HepG2 (cell line): ENCODE measurements at regions not wholly inside any gene's neighbourhood (a gene's known extent, or its start where the extent isn't known, plus 50 kb on each side); places are given as distances from the start of the nearest gene placed in this dataset.

ENCODE experiments used
- CEBPB ChIP-seq: IDR thresholded peaks from 2 replicates; pipeline ENCODE4 v1.6.1; 2011; ENCODE audit warnings: low read depth, low read length, improper control_type of control experiment, borderline replicate concordance
- CSRNP2 ChIP-seq: sonication (generic); formaldehyde crosslinking; conservative IDR thresholded peaks from 2 replicates; pipeline ENCODE4 v1.8.0; 2022; ENCODE audit warnings: low read depth, missing genetic modification reagents
- DMAP1 ChIP-seq: IDR thresholded peaks from 2 replicates; pipeline ENCODE4 v1.6.1; 2016
- HDAC6 ChIP-seq: fragments of 200-600 bp; sonication (generic); IDR thresholded peaks from 2 replicates; pipeline ENCODE4 v1.7.0; 2017; ENCODE audit warnings: mild to moderate bottlenecking, antibody characterized with exemption, low read length, low read depth
- IKZF4 ChIP-seq: sonication (generic); formaldehyde crosslinking; IDR thresholded peaks from 2 replicates; pipeline ENCODE4 v1.5.1; 2020; ENCODE audit warnings: borderline replicate concordance, mild to moderate bottlenecking, low read depth, missing genetic modification reagents; ENCODE audit errors: not compliant biosample characterization
- NFKB2 ChIP-seq: sonication (generic); formaldehyde crosslinking; IDR thresholded peaks from 2 replicates; pipeline ENCODE4 v1.4.0; 2020; ENCODE audit warnings: missing genetic modification reagents, borderline replicate concordance
- PHF20 ChIP-seq: sonication (generic); formaldehyde crosslinking; IDR thresholded peaks from 2 replicates; pipeline ENCODE4 v1.5.0; 2020; ENCODE audit warnings: mild to moderate bottlenecking, missing genetic modification reagents
- PRPF4 ChIP-seq: fragments of 200-400 bp; formaldehyde crosslinking; IDR thresholded peaks from 2 replicates; pipeline ENCODE4 v1.6.1; 2016; ENCODE audit warnings: low read length, low read depth; ENCODE audit not compliant: poor library complexity, severe bottlenecking
- RORA ChIP-seq: sonication (generic); formaldehyde crosslinking; IDR thresholded peaks from 2 replicates; pipeline ENCODE4 v1.5.0; 2020; ENCODE audit warnings: mild to moderate bottlenecking, missing genetic modification reagents, moderate library complexity
- SRSF9 ChIP-seq: fragments of 200-400 bp; formaldehyde crosslinking; IDR thresholded peaks from 2 replicates; pipeline ENCODE4 v1.6.1; 2018; ENCODE audit warnings: borderline replicate concordance, mild to moderate bottlenecking, low read depth, low read length; ENCODE audit not compliant: insufficient read depth, poor library complexity, severe bottlenecking
- ZNF12 ChIP-seq: sonication (generic); formaldehyde crosslinking; IDR thresholded peaks from 2 replicates; pipeline ENCODE4 v1.5.0; 2020; ENCODE audit warnings: missing genetic modification reagents
- ZNF180 ChIP-seq: sonication (generic); formaldehyde crosslinking; IDR thresholded peaks from 2 replicates; pipeline ENCODE4 v1.4.0; 2020; ENCODE audit warnings: low read depth, missing genetic modification reagents, borderline replicate concordance
- ZNF275 ChIP-seq: sonication (generic); formaldehyde crosslinking; IDR thresholded peaks from 2 replicates; pipeline ENCODE4 v1.8.0; 2022; ENCODE audit warnings: missing genetic modification reagents, mild to moderate bottlenecking, inconsistent platforms, borderline replicate concordance
- ZNF503 ChIP-seq: sonication (generic); formaldehyde crosslinking; IDR thresholded peaks from 2 replicates; pipeline ENCODE4 v1.4.0; 2020; ENCODE audit warnings: missing genetic modification reagents
- ZNF747 ChIP-seq: sonication (generic); formaldehyde crosslinking; IDR thresholded peaks from 2 replicates; pipeline ENCODE4 v1.8.1; 2023; ENCODE audit warnings: missing genetic modification reagents, mild to moderate bottlenecking, borderline replicate concordance
- ZNF83 ChIP-seq: sonication (generic); formaldehyde crosslinking; IDR thresholded peaks from 2 replicates; pipeline ENCODE4 v1.4.0; 2020; ENCODE audit warnings: missing genetic modification reagents, mild to moderate bottlenecking, borderline replicate concordance
- TF ChIP-seq, protein P1 (sequence below): sonication (generic); formaldehyde crosslinking; IDR thresholded peaks from 2 replicates; pipeline ENCODE4 v1.8.0; 2022; ENCODE audit warnings: mild to moderate bottlenecking, missing genetic modification reagents, moderate library complexity
- TF ChIP-seq, protein P2 (sequence below): IDR thresholded peaks from 2 replicates; pipeline ENCODE4 v1.6.1; 2016; ENCODE audit warnings: low read depth, borderline replicate concordance
- TF ChIP-seq, protein P3 (sequence below): sonication (generic); formaldehyde crosslinking; IDR thresholded peaks from 2 replicates; pipeline ENCODE4 v1.4.0; 2020; ENCODE audit warnings: missing genetic modification reagents
- TF ChIP-seq, protein P4 (sequence below): IDR thresholded peaks from 2 replicates; pipeline ENCODE4 v1.6.1; 2016; ENCODE audit warnings: missing compliant biosample characterization, missing genetic modification reagents, borderline replicate concordance

GRCh38 chr4:3836756-3837601 lies 70.8 kb downstream of the ADRA2C start (continued):
- TF ChIP-seq ZNF503 (CRISPR knock-in tag) = peak; percentile 96
- no peak for TF ChIP-seq HDAC6
- peak; percentile 98 for TF ChIP-seq ZNF275 (CRISPR knock-in tag)
- TF ChIP-seq, protein P1, sequence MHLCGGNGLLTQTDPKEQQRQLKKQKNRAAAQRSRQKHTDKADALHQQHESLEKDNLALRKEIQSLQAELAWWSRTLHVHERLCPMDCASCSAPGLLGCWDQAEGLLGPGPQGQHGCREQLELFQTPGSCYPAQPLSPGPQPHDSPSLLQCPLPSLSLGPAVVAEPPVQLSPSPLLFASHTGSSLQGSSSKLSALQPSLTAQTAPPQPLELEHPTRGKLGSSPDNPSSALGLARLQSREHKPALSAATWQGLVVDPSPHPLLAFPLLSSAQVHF (CRISPR knock-in tag) = no peak
- TF ChIP-seq ZNF83 (CRISPR knock-in tag) = no peak
- TF ChIP-seq CSRNP2 (CRISPR knock-in tag) = no peak
- no peak for TF ChIP-seq PRPF4
- TF ChIP-seq ZNF747 = peak; percentile 99
- TF ChIP-seq CEBPB = peak; percentile 90
- no peak for TF ChIP-seq SRSF9
- TF ChIP-seq IKZF4 = no peak
- TF ChIP-seq, protein P2, sequence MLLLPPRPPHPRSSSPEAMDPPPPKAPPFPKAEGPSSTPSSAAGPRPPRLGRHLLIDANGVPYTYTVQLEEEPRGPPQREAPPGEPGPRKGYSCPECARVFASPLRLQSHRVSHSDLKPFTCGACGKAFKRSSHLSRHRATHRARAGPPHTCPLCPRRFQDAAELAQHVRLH (CRISPR knock-in tag) = no peak
- TF ChIP-seq DMAP1 = peak; percentile 80
- TF ChIP-seq PHF20 (CRISPR knock-in tag) = no peak; the same call in 1 of the 2 replicates
- TF ChIP-seq, protein P3, sequence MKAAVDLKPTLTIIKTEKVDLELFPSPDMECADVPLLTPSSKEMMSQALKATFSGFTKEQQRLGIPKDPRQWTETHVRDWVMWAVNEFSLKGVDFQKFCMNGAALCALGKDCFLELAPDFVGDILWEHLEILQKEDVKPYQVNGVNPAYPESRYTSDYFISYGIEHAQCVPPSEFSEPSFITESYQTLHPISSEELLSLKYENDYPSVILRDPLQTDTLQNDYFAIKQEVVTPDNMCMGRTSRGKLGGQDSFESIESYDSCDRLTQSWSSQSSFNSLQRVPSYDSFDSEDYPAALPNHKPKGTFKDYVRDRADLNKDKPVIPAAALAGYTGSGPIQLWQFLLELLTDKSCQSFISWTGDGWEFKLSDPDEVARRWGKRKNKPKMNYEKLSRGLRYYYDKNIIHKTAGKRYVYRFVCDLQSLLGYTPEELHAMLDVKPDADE = no peak
- TF ChIP-seq RORA (CRISPR knock-in tag) = no peak
- no peak for TF ChIP-seq ZNF180 (CRISPR knock-in tag)
- TF ChIP-seq, protein P4, sequence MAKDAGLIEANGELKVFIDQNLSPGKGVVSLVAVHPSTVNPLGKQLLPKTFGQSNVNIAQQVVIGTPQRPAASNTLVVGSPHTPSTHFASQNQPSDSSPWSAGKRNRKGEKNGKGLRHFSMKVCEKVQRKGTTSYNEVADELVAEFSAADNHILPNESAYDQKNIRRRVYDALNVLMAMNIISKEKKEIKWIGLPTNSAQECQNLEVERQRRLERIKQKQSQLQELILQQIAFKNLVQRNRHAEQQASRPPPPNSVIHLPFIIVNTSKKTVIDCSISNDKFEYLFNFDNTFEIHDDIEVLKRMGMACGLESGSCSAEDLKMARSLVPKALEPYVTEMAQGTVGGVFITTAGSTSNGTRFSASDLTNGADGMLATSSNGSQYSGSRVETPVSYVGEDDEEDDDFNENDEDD (CRISPR knock-in tag) = peak; percentile 55; the same call in 1 of the 2 replicates
- TF ChIP-seq NFKB2 = no peak
- TF ChIP-seq ZNF12 (CRISPR knock-in tag) = no peak
